Thoracic aorta (tissue), 2 donors: ENCODE measurements at regions not wholly inside any gene's neighbourhood (a gene's known extent, or its start where the extent isn't known, plus 50 kb on each side); places are given as distances from the start of the nearest gene placed in this dataset.
A peak's percentile ranks its signal among the peaks of the same experiment; 100 is the strongest.

Experiments used
- ATAC-seq: fragments of 150-250 bp; one replicate; pipeline ENCODE4 v1.8.0; 2017; ENCODE audit warnings: low read depth; ENCODE audit not compliant: insufficient number of reproducible peaks, low FRiP score
- DNase-seq: peaks from one replicate; pipeline ENCODE4 v3.0.0-alpha.2; 2020; ENCODE audit warnings: low spot score
- H3K27ac ChIP-seq, 2 donors: fragments of 200-600 bp; sonication (generic); 1 replicate in 1 of 2; 2 replicates in 1 of 2; pipeline ENCODE4 v1.5.1; 2016; ENCODE audit warnings: mild to moderate bottlenecking in 2 of 2, moderate library complexity in 2 of 2
- H3K27me3 ChIP-seq: fragments of 200-600 bp; sonication (generic); replicated peaks from 2 replicates; pipeline ENCODE4 v1.6.0; 2016; ENCODE audit warnings: mild to moderate bottlenecking; ENCODE audit not compliant: insufficient read depth
- H3K36me3 ChIP-seq: fragments of 200-600 bp; sonication (generic); one replicate; pipeline ENCODE4 v1.5.1; 2016
- H3K4me1 ChIP-seq, 2 donors: fragments of 200-600 bp; sonication (generic); 1 replicate in 1 of 2; 2 replicates in 1 of 2; pipeline versions ENCODE4 v1.5.1 to v1.6.0; 2016; ENCODE audit warnings: low read depth in 2 of 2, mild to moderate bottlenecking in 1 of 2; ENCODE audit not compliant: control insufficient read depth in 1 of 2
- H3K4me3 ChIP-seq: fragments of 200-600 bp; sonication (generic); 2 replicates; pipeline ENCODE4 v1.5.1; 2016; ENCODE audit warnings: mild to moderate bottlenecking
- H3K9me3 ChIP-seq: fragments of 200-600 bp; sonication (generic); 2 replicates; pipeline ENCODE4 v1.5.1; 2016
- TF ChIP-seq, protein P1 (sequence below): fragments of 200-600 bp; sonication (generic); IDR thresholded peaks from one replicate; pipeline ENCODE4 v1.5.1; 2019; ENCODE audit warnings: antibody characterized with exemption

DNA sequence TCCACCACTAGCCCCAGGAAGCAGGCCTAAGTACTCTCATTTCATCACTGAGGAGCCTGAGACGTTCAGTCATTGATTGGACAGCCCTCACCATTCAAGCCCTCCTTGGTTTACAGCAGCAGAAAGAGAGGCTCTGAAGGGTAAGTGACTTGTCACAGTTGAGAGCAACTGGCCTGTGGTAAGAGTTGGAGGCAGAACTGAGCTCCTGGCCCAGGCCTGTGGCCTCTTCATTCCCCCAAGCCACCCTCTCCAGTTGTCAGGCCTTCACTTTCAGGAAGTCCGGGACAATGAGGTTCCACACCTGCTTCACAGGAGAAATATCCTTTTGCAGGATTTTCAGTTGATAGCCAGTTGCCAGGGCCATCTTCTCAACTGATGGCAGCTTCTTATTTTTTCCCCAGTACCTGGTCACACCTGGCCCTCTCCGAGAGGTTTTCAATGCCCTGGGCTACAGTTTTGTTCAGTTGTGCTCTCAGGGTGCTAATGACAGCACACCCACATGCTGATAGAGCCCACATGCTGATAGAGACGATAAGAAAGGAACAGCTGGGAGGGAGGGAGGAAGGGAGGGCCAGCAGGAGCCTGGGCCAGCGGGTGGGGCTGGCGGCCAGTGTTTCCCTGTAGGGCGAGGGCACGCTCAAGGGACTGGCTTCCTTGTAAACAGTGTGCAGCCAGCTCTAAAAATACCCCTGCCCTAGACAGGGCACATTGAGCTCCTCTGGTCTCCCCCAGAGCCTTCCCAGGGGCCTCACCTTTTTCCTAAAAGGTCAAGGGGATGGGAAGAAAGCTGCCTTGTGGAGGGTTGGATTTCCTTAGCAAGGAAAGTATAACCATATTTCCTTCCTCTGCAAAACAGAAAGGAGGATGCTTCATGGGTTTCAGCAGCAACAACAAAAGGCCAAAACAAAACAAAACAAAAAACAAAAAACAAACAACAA lies 112.7 kb upstream of the JUN start:
- ATAC-seq: no peak
- no peak for DNase-seq

DNA sequence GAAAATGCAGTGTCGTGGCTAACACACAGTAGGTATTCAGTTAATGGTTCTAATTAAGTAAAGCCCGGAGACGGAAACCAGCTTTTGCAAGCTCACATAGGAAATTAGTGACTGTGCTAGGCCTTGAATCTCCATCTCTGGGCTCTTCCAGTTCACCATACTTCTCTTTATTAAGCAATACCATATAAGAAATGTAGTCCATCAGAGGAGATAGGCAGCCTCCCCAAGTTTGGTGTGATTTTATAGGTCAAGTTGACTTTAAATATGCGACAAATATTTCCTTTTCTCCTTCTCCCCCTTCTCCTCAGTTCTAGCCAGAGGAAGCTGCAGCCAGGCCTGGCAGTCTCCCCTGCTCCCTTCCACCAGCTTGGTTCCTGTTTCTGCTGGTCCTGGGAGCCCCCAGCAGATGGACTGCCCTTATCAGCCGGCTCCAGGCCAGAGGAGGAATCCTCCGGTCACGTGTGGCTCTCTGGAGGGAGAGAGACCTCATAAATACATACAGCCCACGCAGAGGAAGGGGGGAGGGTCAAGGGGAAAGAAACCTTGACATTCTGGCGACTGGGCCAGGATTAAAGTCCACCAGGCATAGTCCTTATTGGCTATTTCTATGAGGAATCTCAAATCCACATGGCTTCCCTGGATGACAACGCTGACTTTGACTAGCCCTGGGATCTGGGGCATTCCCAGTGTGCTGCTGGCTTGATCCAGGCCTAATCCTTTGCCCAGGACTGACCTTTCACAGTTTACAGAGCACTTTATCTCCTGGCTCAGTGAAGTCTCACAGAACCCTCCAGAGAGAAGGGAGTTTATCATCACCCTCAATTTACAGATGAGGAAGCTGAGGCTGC lies 115.1 kb upstream of the JUN start:
- TF ChIP-seq, protein P1, sequence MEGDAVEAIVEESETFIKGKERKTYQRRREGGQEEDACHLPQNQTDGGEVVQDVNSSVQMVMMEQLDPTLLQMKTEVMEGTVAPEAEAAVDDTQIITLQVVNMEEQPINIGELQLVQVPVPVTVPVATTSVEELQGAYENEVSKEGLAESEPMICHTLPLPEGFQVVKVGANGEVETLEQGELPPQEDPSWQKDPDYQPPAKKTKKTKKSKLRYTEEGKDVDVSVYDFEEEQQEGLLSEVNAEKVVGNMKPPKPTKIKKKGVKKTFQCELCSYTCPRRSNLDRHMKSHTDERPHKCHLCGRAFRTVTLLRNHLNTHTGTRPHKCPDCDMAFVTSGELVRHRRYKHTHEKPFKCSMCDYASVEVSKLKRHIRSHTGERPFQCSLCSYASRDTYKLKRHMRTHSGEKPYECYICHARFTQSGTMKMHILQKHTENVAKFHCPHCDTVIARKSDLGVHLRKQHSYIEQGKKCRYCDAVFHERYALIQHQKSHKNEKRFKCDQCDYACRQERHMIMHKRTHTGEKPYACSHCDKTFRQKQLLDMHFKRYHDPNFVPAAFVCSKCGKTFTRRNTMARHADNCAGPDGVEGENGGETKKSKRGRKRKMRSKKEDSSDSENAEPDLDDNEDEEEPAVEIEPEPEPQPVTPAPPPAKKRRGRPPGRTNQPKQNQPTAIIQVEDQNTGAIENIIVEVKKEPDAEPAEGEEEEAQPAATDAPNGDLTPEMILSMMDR: no peak
- ATAC-seq (no peak), DNase-seq (no peak)
- peak overlapping the region; percentile 32 to 44 for H3K27ac ChIP-seq
- no peaks in the 10 kb centered on the region for H3K9me3 ChIP-seq
- no peak overlapping the region for H3K4me3 ChIP-seq
- H3K27me3 ChIP-seq: no peaks in the 10 kb centered on the region
- no peaks in the 10 kb centered on the region for H3K36me3 ChIP-seq
- H3K4me1 ChIP-seq: peaks cover 15 to 55% of the 10 kb centered on the region in 2 donors

More for the DNA sequence above, 112.7 kb upstream of the JUN start:
- Histone ChIP-seq H3K4me3 (no peak overlapping the region), H3K9me3 (no peaks in the 10 kb centered on the region), H3K27me3 (no peaks in the 10 kb centered on the region), H3K36me3 (no peaks in the 10 kb centered on the region), H3K4me1 (peaks cover 15 to 45% of the 10 kb centered on the region in 2 donors), H3K27ac (peak overlapping the region; percentile 28 to 29)
- TF ChIP-seq, protein P1: no peak

GRCh38 chr1:58899587-58900271 lies 115.9 kb upstream of the JUN start:
- no peaks in the 10 kb centered on the region for H3K9me3 ChIP-seq
- TF ChIP-seq, protein P1: no peak

DNA sequence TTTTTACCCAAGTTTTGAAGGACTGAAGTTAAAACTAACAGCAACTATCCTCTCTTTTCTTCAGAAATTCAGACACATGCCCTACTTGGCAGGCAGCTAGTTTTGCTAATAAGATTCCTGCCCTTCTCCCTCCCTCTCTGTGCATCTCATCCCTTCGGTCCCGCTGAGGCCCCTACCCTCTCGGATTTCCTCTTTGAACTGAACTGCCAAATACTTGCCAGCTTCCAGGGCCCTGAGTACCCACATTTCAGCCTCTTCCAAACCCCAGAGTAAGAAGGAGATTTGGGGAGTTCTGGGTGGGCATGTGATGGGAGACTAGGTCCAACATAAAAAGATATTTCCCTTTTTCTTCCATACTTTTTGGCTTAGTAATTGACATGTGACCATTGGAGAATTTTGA lies 116.5 kb upstream of the JUN start:
- Histone ChIP-seq H3K27me3 (no peaks in the 10 kb centered on the region), H3K4me1 (peaks cover 12 to 64% of the 10 kb centered on the region in 2 donors), H3K9me3 (no peaks in the 10 kb centered on the region), H3K27ac (peak overlapping the region in 1 of 2 donors; percentile 30), H3K4me3 (no peak overlapping the region), H3K36me3 (no peaks in the 10 kb centered on the region)
- ATAC-seq (no peak), DNase-seq (no peak)
- TF ChIP-seq, protein P1: no peak

More at GRCh38 chr1:58899587-58900271, 115.9 kb upstream of the JUN start:
- Histone ChIP-seq H3K4me1 (peaks cover 15 to 63% of the 10 kb centered on the region in 2 donors), H3K27ac (peak overlapping the region in 1 of 2 donors; percentile 44), H3K27me3 (no peaks in the 10 kb centered on the region), H3K4me3 (no peak overlapping the region), H3K36me3 (no peaks in the 10 kb centered on the region)
- DNase-seq (no peak), ATAC-seq (no peak)
